Choroid plexus epithelial cell (primary cell): ENCODE measurements at regions not wholly inside any gene's neighbourhood (a gene's known extent, or its start where the extent isn't known, plus 50 kb on each side); places are given as distances from the start of the nearest gene placed in this dataset.

Experiments
- DNase-seq: peaks from one replicate; pipeline ENCODE4 v3.0.0-alpha.2; 2010; ENCODE audit warnings: low read depth
- H3K4me3 ChIP-seq: 2 replicates; pipeline ENCODE4 v1.5.1; 2011; ENCODE audit warnings: low read depth, mild to moderate bottlenecking, control low read depth, low read length, moderate library complexity
- TF ChIP-seq, protein P1 (sequence below): conservative IDR thresholded peaks from 2 replicates; pipeline ENCODE4 v1.5.1; 2011; ENCODE audit warnings: low read depth, mild to moderate bottlenecking, control low read depth, inconsistent platforms, low read length, moderate library complexity

DNA sequence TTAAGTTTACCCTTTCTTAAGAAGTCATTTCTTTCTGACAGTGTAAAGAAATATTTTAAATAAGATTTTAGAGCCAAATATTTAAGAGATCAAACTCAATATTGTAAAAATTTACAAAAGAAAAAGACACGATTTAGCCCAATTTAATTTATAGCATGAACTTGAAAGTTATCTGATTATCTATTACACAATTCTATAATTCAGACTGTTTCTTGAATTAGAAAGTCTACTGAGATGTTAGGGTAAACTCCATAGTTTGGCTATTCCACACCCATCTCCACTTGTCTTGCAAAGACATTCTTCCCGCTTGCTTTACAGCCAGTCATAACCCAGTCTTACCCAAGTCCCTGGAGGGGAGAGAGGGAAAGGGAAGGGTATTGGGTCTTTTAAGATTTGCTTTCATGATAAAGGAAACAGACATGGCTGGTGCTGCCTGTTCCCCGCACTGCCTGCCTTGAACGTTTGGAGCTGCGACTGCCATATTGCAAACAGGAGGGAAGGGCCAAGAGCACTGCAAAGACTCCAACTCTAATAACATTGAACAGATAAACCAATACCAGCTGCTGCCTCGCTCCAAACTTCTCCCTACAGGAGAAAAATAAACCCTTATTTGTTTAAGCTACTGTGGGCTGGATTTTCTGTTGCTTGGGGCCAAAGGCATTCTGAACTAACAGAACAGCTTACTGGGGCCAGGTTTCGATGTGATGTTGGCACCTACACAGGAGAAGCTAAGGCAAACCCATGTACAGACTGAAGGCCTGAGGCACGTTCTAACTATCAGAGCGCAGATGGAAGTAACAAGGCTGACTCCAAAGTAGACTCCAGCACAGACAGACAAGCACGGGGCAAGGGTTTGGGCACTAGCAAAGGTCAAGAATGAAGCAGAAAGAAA is 552.3 kb upstream of the JARID2 start:
- TF ChIP-seq, protein P1, sequence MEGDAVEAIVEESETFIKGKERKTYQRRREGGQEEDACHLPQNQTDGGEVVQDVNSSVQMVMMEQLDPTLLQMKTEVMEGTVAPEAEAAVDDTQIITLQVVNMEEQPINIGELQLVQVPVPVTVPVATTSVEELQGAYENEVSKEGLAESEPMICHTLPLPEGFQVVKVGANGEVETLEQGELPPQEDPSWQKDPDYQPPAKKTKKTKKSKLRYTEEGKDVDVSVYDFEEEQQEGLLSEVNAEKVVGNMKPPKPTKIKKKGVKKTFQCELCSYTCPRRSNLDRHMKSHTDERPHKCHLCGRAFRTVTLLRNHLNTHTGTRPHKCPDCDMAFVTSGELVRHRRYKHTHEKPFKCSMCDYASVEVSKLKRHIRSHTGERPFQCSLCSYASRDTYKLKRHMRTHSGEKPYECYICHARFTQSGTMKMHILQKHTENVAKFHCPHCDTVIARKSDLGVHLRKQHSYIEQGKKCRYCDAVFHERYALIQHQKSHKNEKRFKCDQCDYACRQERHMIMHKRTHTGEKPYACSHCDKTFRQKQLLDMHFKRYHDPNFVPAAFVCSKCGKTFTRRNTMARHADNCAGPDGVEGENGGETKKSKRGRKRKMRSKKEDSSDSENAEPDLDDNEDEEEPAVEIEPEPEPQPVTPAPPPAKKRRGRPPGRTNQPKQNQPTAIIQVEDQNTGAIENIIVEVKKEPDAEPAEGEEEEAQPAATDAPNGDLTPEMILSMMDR = no peak
- no peak for DNase-seq
- H3K4me3 ChIP-seq = no peak overlapping the region

DNA sequence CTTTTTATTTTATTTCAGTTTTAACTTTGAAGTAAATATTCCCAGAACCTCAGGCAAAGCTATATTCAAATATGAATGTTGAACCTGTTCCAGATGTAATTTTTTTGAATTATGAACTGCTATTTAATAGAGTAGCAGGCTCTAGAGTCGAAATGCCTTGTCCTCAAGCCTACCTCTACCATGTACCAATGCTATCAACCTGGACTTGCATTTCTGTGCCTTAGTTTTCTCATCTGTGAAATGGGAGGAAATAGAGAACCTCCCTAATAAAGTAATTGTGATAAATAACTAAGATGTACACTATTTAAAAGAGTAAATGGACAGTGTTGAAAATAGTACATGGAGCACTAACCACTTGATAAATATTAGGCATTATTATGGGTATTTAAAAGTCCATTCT is 551.6 kb upstream of the JARID2 start:
- H3K4me3 ChIP-seq = no peak overlapping the region
- TF ChIP-seq, protein P1 = no peak
- DNase-seq = no peak

DNA sequence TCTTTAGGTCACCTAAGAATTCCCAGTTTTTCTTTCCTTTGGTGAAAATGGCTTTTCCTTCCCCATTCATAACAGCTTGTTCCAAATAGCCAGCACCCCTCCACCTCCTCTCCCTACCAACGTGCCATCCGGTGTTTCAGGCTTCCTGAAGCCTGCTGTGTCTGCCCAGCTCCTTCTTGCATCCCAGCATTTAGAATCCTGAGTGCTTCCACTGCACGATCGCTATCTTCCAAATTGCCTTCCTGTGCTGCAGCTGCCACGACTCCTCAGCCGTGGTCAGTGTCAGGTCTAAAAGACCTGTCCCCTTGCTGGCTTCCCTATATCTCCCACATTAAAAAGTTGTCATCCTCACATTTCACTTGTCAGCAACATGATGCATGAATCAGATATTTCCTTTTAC is 550.3 kb upstream of the JARID2 start:
- no peak for DNase-seq
- H3K4me3 ChIP-seq = no peak overlapping the region
- TF ChIP-seq, protein P1 = no peak

DNA sequence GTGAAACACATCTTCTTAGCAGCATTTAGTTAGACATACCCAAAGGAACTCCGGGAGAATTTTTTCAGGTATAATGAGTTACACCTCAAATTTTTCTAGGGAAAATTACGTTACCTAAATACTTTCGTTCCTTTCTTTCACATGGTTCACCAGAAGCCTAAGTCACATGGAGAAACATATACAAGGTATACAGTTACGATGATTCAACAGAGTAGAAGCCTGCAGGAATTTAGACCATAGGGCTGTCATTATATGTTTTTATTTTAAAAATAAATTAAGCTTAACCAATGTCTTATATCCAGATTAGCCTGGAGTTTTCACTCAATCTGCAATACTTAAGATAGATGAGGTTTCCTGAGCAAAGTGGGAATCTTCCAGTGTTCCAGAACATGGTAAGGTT is 549.5 kb upstream of the JARID2 start:
- TF ChIP-seq, protein P1 = no peak
- DNase-seq = no peak
- H3K4me3 ChIP-seq = no peak overlapping the region

DNA sequence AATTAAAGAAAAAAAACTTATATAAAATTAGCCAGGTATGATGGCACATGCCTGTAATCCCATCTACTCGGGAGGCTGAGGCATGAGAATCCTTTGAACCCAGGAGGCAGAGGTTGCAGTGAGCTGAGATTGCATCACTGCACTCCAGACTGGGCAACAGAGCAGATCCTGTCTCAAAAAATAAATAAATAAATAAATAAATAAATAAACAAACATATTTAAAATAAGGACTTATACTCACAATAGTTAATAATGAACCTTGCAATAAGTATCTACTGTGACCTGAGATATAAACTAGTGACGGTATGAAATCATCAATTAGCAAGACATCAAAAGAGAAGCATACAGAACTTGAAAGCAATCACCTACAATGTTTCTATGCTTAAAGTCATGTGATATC is 548.4 kb upstream of the JARID2 start:
- DNase-seq = no peak
- no peak overlapping the region for H3K4me3 ChIP-seq
- TF ChIP-seq, protein P1 = no peak

DNA sequence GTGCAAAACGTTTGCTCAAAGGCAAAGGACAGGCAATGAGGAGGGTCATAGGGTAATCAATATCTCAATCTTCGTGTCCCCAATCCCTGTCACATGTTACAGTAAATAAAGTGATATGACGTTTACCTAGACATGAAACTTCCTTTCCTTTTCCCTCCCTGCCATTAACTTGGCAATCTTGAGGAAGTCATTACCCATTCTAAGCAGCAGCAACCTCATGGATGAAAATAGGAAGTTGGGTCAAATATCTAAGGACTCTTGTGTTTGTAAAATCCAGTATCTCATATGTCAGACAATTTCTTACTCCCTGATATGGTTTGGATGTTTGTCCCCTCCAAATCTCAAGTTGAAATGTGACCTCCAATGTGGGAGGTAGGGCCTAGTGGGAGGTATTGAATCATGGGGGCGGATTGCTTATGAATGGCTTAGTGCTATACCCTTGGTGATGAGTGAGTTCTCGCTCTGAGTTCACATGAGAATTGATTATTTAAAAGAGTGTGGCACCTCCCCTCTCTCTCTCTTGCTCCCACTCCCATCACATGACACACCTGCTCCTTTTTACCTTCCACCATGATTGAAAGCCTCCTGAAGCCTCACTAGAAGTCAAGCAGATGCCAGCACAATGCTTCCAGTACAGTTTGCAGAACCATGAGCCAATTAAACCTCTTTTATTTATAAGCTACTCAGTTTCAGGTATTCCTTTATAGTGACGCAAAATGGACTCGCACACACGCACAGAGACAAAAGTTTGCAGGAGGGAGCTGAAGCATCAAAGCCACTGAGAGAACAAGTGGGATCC is 545.9 kb upstream of the JARID2 start:
- TF ChIP-seq, protein P1 = no peak
- no peak for DNase-seq
- no peak overlapping the region for H3K4me3 ChIP-seq
